SH-SY5Y (cell line): ENCODE measurements at regions not wholly inside any gene's neighbourhood (a gene's known extent, or its start where the extent isn't known, plus 50 kb on each side); places are given as distances from the start of the nearest gene placed in this dataset.

Experiments
- GATA2 ChIP-seq: IDR thresholded peaks from 2 replicates; pipeline ENCODE4 v1.6.1; 2011; ENCODE audit warnings: mild to moderate bottlenecking, low read depth, low read length
- GATA3 ChIP-seq: IDR thresholded peaks from 2 replicates; pipeline ENCODE4 v1.6.1; 2011; ENCODE audit warnings: low read depth, mild to moderate bottlenecking, low read length, moderate library complexity

DNA sequence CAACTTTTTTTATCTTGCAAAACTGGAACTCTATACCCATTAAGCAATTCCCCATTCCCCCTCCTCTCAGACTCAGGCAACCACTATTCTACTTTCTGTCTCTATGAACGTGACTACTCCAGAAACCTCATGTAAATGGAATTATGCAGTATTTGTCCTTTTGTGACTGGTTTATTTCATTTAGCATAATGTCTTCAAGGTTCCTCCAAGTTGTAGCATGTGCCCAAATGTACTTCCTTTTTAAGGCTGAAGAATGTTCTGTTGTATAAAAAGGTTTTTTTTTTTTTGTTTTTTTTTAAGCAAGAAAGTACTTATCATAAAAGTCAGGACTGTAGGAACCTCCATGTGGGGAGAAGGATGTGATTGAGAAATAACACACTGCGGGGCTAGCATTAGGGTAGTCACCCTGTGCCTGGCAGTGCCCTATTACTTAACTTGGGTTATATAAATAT lies 145.3 kb upstream of the FOXN2 start:
- TF ChIP-seq GATA3 (no peak), GATA2 (no peak)

DNA sequence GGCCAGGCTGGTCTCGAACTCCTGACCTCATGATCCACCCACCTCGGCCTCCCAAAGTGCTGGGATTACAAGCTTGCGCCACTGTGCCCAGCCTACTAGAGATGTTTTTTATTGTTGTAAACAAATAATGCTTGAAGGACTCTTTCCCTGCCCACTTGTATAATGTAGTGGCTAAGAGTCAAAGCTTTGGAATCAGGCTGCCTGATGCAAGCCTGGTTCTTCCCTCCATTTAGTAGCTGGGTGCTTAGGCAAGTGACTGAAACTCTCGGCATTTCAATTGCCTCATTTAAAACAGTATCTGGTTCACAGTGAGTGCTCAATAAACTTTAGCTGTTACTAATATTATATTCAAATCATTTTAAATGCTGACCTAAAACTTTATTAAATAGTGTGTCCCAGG lies 144.2 kb upstream of the FOXN2 start:
- no peak for TF ChIP-seq GATA2
- no peak for TF ChIP-seq GATA3

DNA sequence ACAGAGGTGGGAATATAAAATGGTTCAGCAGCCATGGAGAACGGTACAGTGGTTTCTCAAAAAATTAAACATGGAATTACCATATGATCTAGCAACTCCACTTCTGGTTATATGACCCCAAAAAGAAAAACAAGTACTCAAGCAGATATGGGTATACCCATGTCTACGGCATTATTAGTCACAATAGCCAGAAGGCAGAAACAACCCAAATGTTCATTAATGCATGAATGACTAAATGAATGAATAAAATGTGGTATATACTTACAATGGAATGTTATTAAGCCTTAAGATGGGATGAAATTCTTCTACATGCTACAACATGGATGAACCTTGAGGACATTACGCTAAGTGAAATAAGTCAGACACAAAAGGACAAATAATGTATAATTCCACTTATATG lies 141.3 kb upstream of the FOXN2 start:
- TF ChIP-seq GATA3, result no peak
- no peak for TF ChIP-seq GATA2

DNA sequence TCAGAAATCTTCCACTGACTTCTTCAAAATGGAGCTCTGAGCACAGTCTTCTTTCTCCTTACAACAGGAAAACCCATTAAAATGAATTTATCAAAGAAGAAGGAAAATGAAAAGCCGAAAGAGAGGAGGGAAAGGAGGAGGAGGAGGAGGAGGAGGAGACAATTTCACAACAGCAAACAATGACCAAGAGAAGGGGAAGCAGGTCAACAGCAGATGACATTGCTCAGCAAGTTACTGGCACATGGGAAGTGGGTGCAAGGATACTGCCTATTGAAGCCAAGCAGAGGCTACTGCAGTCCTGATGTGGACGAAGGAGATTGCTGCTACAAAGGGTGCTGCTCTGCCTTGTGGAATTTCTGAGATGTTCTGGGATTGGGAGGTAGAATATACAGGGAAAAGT lies 140.0 kb upstream of the FOXN2 start:
- TF ChIP-seq GATA3 (no peak), GATA2 (no peak)

DNA sequence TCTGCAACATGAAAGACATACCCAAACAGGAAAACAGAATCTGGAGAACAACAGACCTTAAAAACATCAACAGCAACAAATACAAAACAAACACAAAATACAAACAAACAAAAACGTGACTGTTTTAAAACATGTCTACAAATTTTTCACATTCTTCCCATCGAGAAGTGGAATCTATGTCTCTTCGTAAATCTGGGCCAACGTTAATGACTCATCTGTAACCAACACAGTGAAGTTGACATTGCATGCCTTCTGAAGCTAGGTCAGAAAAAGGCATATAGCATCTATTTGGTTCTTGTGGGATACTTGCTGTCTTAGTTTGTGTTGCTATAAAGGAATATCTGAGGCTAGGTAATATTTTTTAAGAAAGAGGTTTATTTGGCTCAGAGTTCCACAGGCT lies 139.2 kb upstream of the FOXN2 start:
- TF ChIP-seq GATA3 (no peak), GATA2 (no peak)

DNA sequence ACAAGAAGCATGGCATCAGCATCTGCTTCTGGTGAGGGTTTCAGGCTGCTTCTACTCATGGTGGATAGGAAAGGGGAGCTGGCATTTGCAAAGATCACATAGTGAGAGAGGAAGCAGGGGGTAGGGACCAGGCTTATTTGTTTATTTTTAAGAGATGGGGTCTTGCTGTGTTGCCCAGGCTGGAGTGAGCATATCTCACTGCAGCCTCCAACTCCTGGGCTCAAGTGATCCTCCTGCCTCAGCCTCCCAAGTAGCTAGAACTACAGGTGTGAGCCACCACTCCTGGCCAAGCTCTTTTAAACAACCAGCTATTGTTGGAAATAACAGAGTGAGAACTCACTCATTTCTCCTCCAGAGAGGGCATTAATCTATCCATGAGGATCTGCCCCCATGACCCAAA lies 138.8 kb upstream of the FOXN2 start:
- TF ChIP-seq GATA2 (no peak), GATA3 (no peak)

DNA sequence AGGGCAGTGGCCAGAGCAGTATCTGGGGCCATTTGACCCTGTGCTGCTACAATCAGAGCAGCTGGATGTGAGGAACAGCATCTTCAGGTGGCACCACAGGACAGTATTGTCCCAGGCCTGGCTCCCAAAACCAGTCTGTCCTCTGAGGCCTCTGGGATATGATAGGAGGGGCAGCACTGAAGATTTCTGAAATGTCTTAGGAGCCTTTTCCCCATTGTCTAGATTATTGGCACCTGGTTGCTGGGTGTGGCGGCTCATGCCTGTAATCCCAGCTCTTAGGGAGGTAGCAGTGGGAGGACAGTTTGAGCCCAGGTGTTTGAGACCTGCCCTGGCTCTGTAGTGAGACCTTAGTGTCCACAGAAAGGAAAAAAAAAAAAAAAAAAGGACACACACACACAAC lies 137.6 kb upstream of the FOXN2 start:
- TF ChIP-seq GATA3, result no peak
- no peak for TF ChIP-seq GATA2

DNA sequence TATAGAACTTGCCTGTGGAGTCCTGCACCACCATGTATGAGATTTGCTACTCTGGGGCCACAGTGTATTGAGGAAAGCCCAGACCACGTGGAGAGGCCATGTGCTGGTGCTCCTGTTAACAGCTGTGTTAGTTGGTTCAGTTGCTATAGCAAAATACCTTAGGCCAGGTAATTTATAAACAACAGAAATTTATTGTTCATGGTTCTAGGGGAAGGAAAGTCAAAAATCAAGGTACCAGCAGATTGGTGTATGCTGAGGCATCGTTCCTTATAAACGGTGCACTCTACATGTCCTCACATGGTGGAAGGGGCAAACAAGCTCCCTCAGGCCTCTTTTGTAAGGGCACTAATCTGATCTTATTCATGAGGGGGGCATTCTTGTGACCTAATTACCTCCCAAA lies 135.9 kb upstream of the FOXN2 start:
- TF ChIP-seq GATA2, result no peak
- TF ChIP-seq GATA3, result no peak

DNA sequence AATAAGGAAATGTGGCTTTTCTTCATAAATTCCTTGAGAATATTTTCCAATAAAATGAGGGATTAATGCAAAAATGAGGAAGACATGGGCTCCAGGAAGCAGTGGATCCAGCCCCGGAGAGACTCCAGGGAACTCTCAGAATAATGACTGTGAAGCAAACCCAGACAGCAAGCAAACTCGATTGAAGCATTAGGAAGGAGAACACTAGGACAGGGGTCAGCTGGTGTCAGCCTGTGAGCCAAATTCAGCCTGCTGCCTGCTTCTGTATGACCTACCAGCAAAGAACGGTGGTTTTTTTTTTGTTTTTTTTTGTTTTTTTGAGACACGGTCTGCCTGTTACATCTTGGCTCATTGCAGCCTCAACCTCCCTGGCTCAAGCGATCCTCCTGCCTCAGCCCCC lies 133.9 kb upstream of the FOXN2 start:
- no peak for TF ChIP-seq GATA3
- no peak for TF ChIP-seq GATA2

DNA sequence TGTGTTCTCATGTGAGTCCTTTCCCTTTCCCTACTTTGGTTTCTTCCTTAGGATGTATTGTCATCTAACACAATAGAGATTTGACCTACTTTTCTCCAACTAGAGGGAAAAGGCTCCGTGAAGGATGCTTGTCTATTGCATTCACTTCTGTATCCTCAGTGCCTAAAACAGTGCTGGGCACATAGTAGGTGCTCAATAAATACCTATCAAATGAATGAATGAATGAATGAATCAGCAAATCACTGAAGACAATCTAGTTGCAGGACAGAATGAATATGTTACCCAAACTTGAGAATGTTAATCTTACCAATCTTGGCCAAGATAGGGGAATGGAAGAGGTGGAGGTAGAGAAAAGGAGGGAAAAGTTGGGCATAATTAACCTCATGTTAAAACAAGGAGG lies 131.2 kb upstream of the FOXN2 start:
- no peak for TF ChIP-seq GATA2
- TF ChIP-seq GATA3, result no peak

DNA sequence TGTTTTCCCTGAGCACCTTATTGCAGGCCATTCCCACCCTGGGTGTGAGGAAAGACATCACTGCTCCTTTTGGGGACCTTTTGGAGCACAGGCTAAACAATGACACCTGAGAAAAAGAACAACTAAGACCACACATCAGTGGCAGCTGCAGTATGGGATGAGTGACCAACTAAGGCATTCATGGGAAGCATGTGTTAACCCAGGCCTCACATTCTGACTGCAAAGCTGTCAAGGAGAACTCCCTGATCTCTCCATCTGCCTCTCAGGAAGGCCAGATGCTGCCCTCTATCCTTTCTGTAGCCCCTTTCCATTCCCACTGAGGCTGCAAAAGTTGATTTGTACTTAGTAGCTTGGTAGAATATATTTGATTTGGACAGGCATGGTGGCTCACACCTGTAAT lies 130.5 kb upstream of the FOXN2 start:
- TF ChIP-seq GATA3 (no peak), GATA2 (no peak)

DNA sequence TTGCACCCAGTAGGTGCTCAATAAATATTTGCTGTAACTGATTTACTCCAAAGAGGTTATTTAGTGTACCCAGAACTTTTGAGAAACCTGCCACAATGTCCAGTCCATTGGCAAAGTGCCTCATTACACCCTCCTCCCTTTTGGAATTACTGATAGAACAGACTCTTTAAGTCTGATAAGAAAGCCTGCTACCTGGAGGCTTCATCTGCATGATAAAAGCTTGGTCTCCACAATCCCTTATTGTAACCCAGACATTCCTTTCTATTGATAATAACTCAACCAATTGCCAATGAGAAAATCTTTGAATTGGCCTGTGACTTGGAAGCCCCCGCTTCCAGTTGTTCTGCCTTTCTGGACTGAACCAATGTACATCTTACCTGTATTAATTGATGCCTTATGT lies 127.0 kb upstream of the FOXN2 start:
- TF ChIP-seq GATA2 (no peak), GATA3 (no peak)

DNA sequence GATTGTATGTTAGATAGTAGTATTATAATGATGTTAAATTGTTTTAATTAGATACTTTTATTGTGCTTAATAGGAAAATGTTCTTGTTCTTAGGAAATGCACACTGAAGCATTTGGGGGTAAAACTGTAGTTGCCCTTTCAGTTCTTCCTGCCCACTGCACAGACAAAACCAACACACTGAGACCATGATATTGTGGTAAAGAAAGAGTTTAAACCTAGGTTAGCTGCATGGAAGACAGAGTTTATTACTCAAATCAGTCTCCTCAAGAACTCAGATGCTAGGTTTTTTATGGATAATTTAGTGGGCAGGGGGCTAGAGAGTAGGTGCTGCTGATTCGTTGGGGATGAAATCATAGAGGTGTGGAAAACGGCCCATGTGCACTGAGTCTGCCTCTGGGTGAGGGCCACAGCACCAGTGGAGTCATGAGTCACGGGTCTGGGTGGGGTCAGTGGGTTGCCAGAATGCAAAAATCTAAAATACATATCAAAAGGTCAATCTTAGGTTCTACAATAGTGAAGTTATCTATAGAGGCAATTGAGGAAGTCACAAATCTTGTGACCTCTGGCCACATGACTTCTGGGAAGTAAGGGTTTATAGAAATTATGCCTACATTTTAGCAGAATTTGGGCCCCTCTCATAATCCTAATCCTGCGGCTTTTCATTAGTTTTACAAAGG lies 124.8 kb upstream of the FOXN2 start:
- TF ChIP-seq GATA2 (no peak), GATA3 (no peak)

DNA sequence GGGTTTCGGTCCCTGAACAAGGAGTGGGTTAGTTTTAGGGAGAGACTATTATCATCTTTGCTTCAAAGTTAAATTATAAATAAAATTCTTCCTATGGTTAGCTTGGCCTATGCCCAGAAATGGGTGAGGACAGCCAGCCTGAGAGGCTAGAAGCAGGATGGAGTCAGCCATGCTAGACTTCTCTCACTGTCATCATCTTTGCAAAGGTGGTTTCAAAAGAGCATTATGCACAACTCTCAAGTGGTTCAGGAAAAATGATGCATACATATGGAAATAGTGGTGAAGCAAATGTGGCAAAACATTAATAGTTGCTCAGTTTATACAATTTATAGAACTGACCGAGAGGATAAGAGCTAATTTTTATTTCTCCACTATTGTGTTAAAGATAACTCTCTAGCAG lies 124.3 kb upstream of the FOXN2 start:
- TF ChIP-seq GATA2, result no peak
- no peak for TF ChIP-seq GATA3

DNA sequence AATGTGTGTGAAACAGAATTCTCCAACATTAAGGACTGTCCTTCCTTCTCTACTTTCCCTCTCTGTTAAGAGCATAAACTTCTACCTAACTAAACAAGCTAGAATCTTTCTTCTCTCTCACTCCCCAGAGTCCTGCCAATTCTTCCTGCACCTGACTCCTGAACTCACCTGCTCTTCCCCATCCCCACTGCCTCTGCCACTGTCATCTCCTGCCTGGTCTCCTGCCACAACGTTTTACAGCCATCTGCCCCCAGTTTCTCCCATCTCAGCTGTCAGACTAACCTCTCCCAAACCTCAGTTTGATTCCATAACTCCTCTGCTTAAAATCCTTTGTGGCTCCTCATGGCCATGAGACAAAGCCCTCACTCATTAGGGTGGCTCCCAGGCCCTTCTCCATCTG lies 119.8 kb upstream of the FOXN2 start:
- no peak for TF ChIP-seq GATA3
- no peak for TF ChIP-seq GATA2

DNA sequence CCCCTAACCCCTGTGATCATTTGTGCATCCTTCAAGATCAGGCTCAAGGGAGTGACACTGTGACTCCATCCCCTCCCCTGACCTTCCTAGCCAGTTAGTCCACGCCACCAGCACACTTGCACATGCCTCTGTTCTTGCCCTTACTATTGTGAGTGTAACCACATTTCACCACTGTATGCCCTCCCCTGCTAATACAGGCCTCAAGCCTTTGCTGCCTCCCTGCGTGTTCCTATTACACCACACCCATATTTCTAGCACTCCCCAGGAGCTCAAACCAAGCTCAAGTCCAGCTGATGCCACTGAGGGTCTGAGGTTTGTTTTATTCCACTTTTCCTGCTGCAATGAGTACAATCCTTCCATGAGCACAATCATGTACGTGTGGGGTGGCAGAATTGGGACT lies 119.3 kb upstream of the FOXN2 start:
- TF ChIP-seq GATA3 (no peak), GATA2 (no peak)

DNA sequence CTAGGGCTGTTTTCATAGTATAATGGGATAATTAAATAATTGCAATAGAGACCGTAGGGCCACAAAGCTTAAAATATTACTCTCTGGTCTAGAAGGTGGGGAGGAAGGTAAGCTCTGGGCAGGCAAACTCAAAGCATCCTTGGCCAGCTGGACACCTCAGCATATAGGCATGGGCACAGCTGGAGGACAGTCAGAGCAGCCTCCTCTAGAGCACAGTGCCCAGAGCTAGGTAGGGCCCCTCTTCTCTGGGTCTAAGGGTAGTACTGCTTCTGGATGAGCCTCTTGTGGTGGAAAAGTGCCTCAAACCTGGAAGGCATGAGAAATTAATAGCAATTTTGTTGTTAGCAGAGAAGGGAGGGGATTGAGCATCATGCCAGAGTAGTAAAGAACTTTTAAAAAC lies 116.9 kb upstream of the FOXN2 start:
- no peak for TF ChIP-seq GATA2
- no peak for TF ChIP-seq GATA3
